Left lobe of liver (tissue), 2 donors: ENCODE measurements at regions not wholly inside any gene's neighbourhood (a gene's known extent, or its start where the extent isn't known, plus 50 kb on each side); places are given as distances from the start of the nearest gene placed in this dataset.
"Not testable (repeated sequence)": the region's sequence is repeated elsewhere in the genome, so short reads cannot be mapped to it uniquely, and the experiment has no call there.

Experiments
- ATAC-seq: fragments of 200-7000 bp; cut with Tn5 transposase; one replicate; pipeline ENCODE4 v1.9.1; 2020; ENCODE audit warnings: mild to moderate bottlenecking, moderate library complexity
- DNase-seq: peaks from one replicate; pipeline ENCODE4 v3.0.0-alpha.2; 2020; ENCODE audit warnings: low spot score
- donor health status: DM: no; HTN: no; CAD: no; lungs with moderate emphysema.
- donor health status: DM: no; HTN: yes; CAD: no.

- no peak for DNase-seq
Observed at GRCh38 chr12:46884362-46884761, 58.6 kb upstream of the SLC38A4 start.

GRCh38 chr12:46886541-46887041, 60.8 kb upstream of the SLC38A4 start:
- no peak for ATAC-seq
- DNase-seq: no peak

More at GRCh38 chr12:46884362-46884761, 58.6 kb upstream of the SLC38A4 start:
- ATAC-seq: no peak

- DNase-seq (no peak), ATAC-seq (no peak)
Observed at GRCh38 chr12:46887870-46888269, 62.1 kb upstream of the SLC38A4 start.

- no peak for DNase-seq
- ATAC-seq: no peak
Observed at GRCh38 chr12:46888568-46888967, 62.8 kb upstream of the SLC38A4 start.

GRCh38 chr12:46891306-46891705, 65.5 kb upstream of the SLC38A4 start:
- DNase-seq: no peak
- ATAC-seq: no peak

GRCh38 chr12:46892034-46892705, 66.4 kb upstream of the SLC38A4 start:
- ATAC-seq: no peak
- no peak for DNase-seq

GRCh38 chr12:46892887-46893286, 67.1 kb upstream of the SLC38A4 start:
- no peak for ATAC-seq
- DNase-seq: no peak

GRCh38 chr12:46893434-46893833, 67.6 kb upstream of the SLC38A4 start:
- no peak for DNase-seq
- ATAC-seq: no peak

- DNase-seq: no peak
- ATAC-seq: no peak
Observed at GRCh38 chr12:46895726-46896125, 69.9 kb upstream of the SLC38A4 start.

GRCh38 chr12:46896680-46897079, 70.9 kb upstream of the SLC38A4 start:
- no peak for ATAC-seq
- no peak for DNase-seq

GRCh38 chr12:46898152-46898931, 72.5 kb upstream of the SLC38A4 start:
- ATAC-seq (no peak), DNase-seq (no peak)

GRCh38 chr12:46898989-46899388, 73.2 kb upstream of the SLC38A4 start:
- no peak for ATAC-seq
- DNase-seq: no peak

GRCh38 chr12:46900734-46901463, 75.1 kb upstream of the SLC38A4 start:
- ATAC-seq (peak; percentile 84), DNase-seq (no peak)

- no peak for DNase-seq
- peak; percentile 77 for ATAC-seq
Observed at GRCh38 chr12:46901464-46902205, 75.8 kb upstream of the SLC38A4 start.

- no peak for DNase-seq
- no peak for ATAC-seq
Observed at GRCh38 chr12:46903058-46903457, 77.3 kb upstream of the SLC38A4 start.

- DNase-seq: no peak
- no peak for ATAC-seq
Observed at GRCh38 chr12:46904406-46905238, 78.8 kb upstream of the SLC38A4 start.

- not testable (repeated sequence) for DNase-seq, ATAC-seq
Observed at GRCh38 chr12:46905239-46905627, 79.4 kb upstream of the SLC38A4 start.

GRCh38 chr12:46907791-46908190, 82.0 kb upstream of the SLC38A4 start:
- ATAC-seq: no peak
- DNase-seq: no peak

- no peak for DNase-seq
- ATAC-seq: peak; percentile 58
Observed at GRCh38 chr12:46908236-46908935, 82.6 kb upstream of the SLC38A4 start.
